IMR-90 (cell line): ENCODE measurements at regions not wholly inside any gene's neighbourhood (a gene's known extent, or its start where the extent isn't known, plus 50 kb on each side); places are given as distances from the start of the nearest gene placed in this dataset.

Experiments
- ATAC-seq: fragments of 200-7000 bp; cut with Tn5 transposase; 2 replicates; pipeline ENCODE4 v1.9.1; 2020; ENCODE audit warnings: low read depth, mild to moderate bottlenecking, moderate library complexity
- BruUV-seq: library from RNA; stranded (reverse); fragments of 400-500 nt; replicated peaks from 2 replicates; lab custom pipeline; 2021; lab: Mats Ljungman, UMichigan
- CTCF ChIA-PET: fragments of 300-600 bp; formaldehyde crosslinking; extraction: SDS; loops from one replicate; lab custom pipeline; 2021; ENCODE audit warnings: antibody characterized with exemption; lab: Yijun Ruan, JAX
- POLR2A ChIA-PET: fragments of 300-600 bp; sonication (Branson Sonifier 250); formaldehyde crosslinking; loops from one replicate; lab custom pipeline; 2022; ENCODE audit warnings: antibody characterized with exemption; ENCODE audit not compliant: unreplicated experiment; lab: Charles Lee
- DNase-seq: peaks from one replicate; pipeline ENCODE4 v3.0.0; 2013
- H2AFZ ChIP-seq: replicated peaks from 2 replicates; pipeline ENCODE3; 2013; ENCODE audit warnings: low read length, mild to moderate bottlenecking; ENCODE audit not compliant: poor library complexity
- H2AK5ac ChIP-seq: 2 replicates; pipeline ENCODE4 v1.6.1; 2013; ENCODE audit warnings: low read depth, low read length, inconsistent platforms
- H2AK9ac ChIP-seq: replicated peaks from 2 replicates; pipeline ENCODE3; 2013; ENCODE audit warnings: mild to moderate bottlenecking, low read depth, low read length, moderate library complexity; ENCODE audit not compliant: poor library complexity
- H2BK120ac ChIP-seq: 2 replicates; pipeline ENCODE4 v1.6.1; 2013; ENCODE audit warnings: low read depth, low read length, inconsistent platforms
- H2BK15ac ChIP-seq: 3 replicates; pipeline ENCODE4 v1.6.1; 2013; ENCODE audit warnings: low read depth, low read length, inconsistent platforms
- H2BK20ac ChIP-seq: 2 replicates; pipeline ENCODE4 v1.6.1; 2013; ENCODE audit warnings: low read depth, mild to moderate bottlenecking, inconsistent platforms, low read length, moderate library complexity
- H2BK5ac ChIP-seq: 2 replicates; pipeline ENCODE4 v1.6.1; 2013; ENCODE audit warnings: mild to moderate bottlenecking, low read depth, low read length, inconsistent platforms; ENCODE audit not compliant: poor library complexity, severe bottlenecking
- H3K14ac ChIP-seq: replicated peaks from 2 replicates; pipeline ENCODE4 v1.6.1; 2013; ENCODE audit warnings: low read depth, low read length, inconsistent platforms
- H3K18ac ChIP-seq: 2 replicates; pipeline ENCODE4 v1.6.1; 2013; ENCODE audit warnings: low read depth, low read length, control low read depth
- H3K23ac ChIP-seq: 2 replicates; pipeline ENCODE4 v1.6.1; 2013; ENCODE audit warnings: low read depth, low read length, inconsistent platforms
- H3K27ac ChIP-seq: 2 replicates; pipeline ENCODE4 v1.5.1; 2013; ENCODE audit warnings: mild to moderate bottlenecking, control low read depth, low read length; ENCODE audit not compliant: insufficient read depth
- H3K27me3 ChIP-seq: 2 replicates; pipeline ENCODE4 v1.6.1; 2013; ENCODE audit warnings: low read length; ENCODE audit not compliant: control insufficient read depth, insufficient read depth
- H3K36me3 ChIP-seq: 2 replicates; pipeline ENCODE4 v1.6.1; 2013; ENCODE audit warnings: low read length, mixed read lengths; ENCODE audit not compliant: control insufficient read depth, insufficient read depth
- H3K4ac ChIP-seq: 2 replicates; pipeline ENCODE4 v1.6.1; 2013; ENCODE audit warnings: low read depth, low read length, inconsistent platforms
- H3K4me1 ChIP-seq: 2 replicates; pipeline ENCODE4 v1.6.1; 2013; ENCODE audit warnings: low read length, mixed read lengths; ENCODE audit not compliant: control insufficient read depth, insufficient read depth
- H3K4me2 ChIP-seq: 2 replicates; pipeline ENCODE4 v1.6.1; 2013; ENCODE audit warnings: low read depth, mild to moderate bottlenecking, control low read depth, low read length, moderate library complexity
- H3K4me3 ChIP-seq: 2 replicates; pipeline ENCODE4 v1.5.1; 2013; ENCODE audit warnings: low read depth, mild to moderate bottlenecking, control low read depth, low read length, moderate library complexity; ENCODE audit not compliant: insufficient read depth
- H3K56ac ChIP-seq: 2 replicates; pipeline ENCODE4 v1.6.1; 2013; ENCODE audit warnings: low read length, inconsistent platforms; ENCODE audit not compliant: insufficient read depth; ENCODE audit errors: extremely low read depth
- H3K79me1 ChIP-seq, 2 experiments: 2 replicates each; pipeline ENCODE4 v1.6.1; 2013; ENCODE audit warnings: low read length in 2 of 2, inconsistent platforms in 1 of 2, low read depth in 1 of 2
- H3K9ac ChIP-seq: 2 replicates; pipeline ENCODE4 v1.6.1; 2013; ENCODE audit warnings: low read depth, low read length, control low read depth
- H3K9me1 ChIP-seq: 2 replicates; pipeline ENCODE4 v1.6.1; 2013; ENCODE audit warnings: low read length, inconsistent platforms; ENCODE audit not compliant: insufficient read depth
- H3K9me3 ChIP-seq: 2 replicates; pipeline ENCODE4 v1.6.1; 2013; ENCODE audit warnings: low read length; ENCODE audit not compliant: control insufficient read depth, insufficient read depth
- H4K20me1 ChIP-seq: 2 replicates; pipeline ENCODE4 v1.6.1; 2013; ENCODE audit warnings: low read length, inconsistent platforms; ENCODE audit not compliant: insufficient read depth
- H4K5ac ChIP-seq: 2 replicates; pipeline ENCODE4 v1.6.1; 2013; ENCODE audit warnings: mild to moderate bottlenecking, low read depth, low read length, control low read depth
- H4K8ac ChIP-seq, 2 experiments: 2 replicates each; pipeline ENCODE4 v1.6.1; 2013; ENCODE audit warnings: low read depth in 2 of 2, low read length in 2 of 2, control low read depth in 1 of 2, inconsistent platforms in 1 of 2
- H4K91ac ChIP-seq: 2 replicates; pipeline ENCODE4 v1.6.1; 2013; ENCODE audit warnings: low read depth, low read length, inconsistent platforms; ENCODE audit not compliant: insufficient read depth
- ELK1 ChIP-seq: fragments of 150-350 bp; IDR thresholded peaks from 2 replicates; pipeline ENCODE4 v1.6.1; 2016; ENCODE audit warnings: low read depth, mild to moderate bottlenecking, low read length, moderate library complexity, borderline replicate concordance
- RCOR1 ChIP-seq: IDR thresholded peaks from 2 replicates; pipeline ENCODE4 v1.6.1; 2012; ENCODE audit warnings: mild to moderate bottlenecking, low read length, improper control_type of control experiment; ENCODE audit not compliant: insufficient replicate concordance
- RFX5 ChIP-seq: IDR thresholded peaks from 2 replicates; pipeline ENCODE4 v1.8.0; 2012; ENCODE audit warnings: low read depth, mild to moderate bottlenecking, low read length, moderate library complexity
- WGBS, 2 experiments: methylation state at CpG; one replicate each; pipeline versions ENCODE4 v1.1.5 to v1.1.7; 2013; ENCODE audit warnings: missing lambda C conversion rate in 2 of 2; ENCODE audit not compliant: insufficient read length in 1 of 2; ENCODE audit errors: extremely low coverage in 2 of 2; 5-methylcytosine and 5-hydroxymethylcytosine counted together
- dilution Hi-C: fragments of 300-500 bp; cut with HindIII; formaldehyde crosslinking; loops from one replicate; pipeline ENCODE4 v1.14.3; 2018; ENCODE audit warnings: low sequenced_read_pairs; ENCODE audit not compliant: unreplicated experiment
- in situ Hi-C: fragments of 300-500 bp; cut with MboI; formaldehyde crosslinking; loops from 3 replicates; pipeline ENCODE4 v1.14.3; 2019; ENCODE audit warnings: low sequenced_read_pairs, inconsistent platforms, mixed read lengths
- intact Hi-C: fragments of 100-400 bp; cut with micrococcal nuclease; formaldehyde crosslinking; loops from 2 replicates; pipeline ENCODE4 v1.10.0; 2022

GRCh38 chr1:78799926-78800325, 150.3 kb downstream of the IFI44 start:
- H2AK9ac ChIP-seq, result no peak overlapping the region
- BruUV-seq, result no TSS peak

More at GRCh38 chr1:78799926-78800325, 150.3 kb downstream of the IFI44 start:
- no peak overlapping the region for H3K14ac ChIP-seq
- DNase-seq (no peak), ATAC-seq (no peak)
- H3K4ac ChIP-seq, result no peak overlapping the region
- H3K9me1 ChIP-seq, result no peaks in the 10 kb centered on the region
- in situ Hi-C loops, result loop anchor here (25.0 kb wide), 1 partner anchor 1387 kb away; no protein-coding TSS in a partner anchor
- intact Hi-C loops, result no loop called here
- H3K9me3 ChIP-seq, result no peaks in the 10 kb centered on the region
- no peak overlapping the region for H3K4me3 ChIP-seq
- H2BK120ac ChIP-seq, result no peak overlapping the region
- H2AFZ ChIP-seq, result no peak overlapping the region
- no peak overlapping the region for H4K91ac ChIP-seq
- no peaks in the 10 kb centered on the region for H3K36me3 ChIP-seq
- H3K79me1 ChIP-seq, result no peaks in the 10 kb centered on the region
- CTCF ChIA-PET, result no interaction called here
- H3K23ac ChIP-seq, result no peak overlapping the region
- H2AK5ac ChIP-seq, result no peak overlapping the region
- no peak overlapping the region for H3K4me2 ChIP-seq
- no CpG with 5 or more reads among the region's 1 CpG for WGBS, 2 experiments
- dilution Hi-C loops, result no loop called here
- no peaks in the 10 kb centered on the region for H3K4me1 ChIP-seq
- no peak overlapping the region for H2BK15ac ChIP-seq
- H3K56ac ChIP-seq, result no peak overlapping the region
- H4K5ac ChIP-seq, result no peak overlapping the region
- H3K18ac ChIP-seq, result no peak overlapping the region
- no peak overlapping the region for H2BK20ac ChIP-seq
- TF ChIP-seq ELK1, result no peak
- no peak for TF ChIP-seq RFX5
- no peak for TF ChIP-seq RCOR1
- H3K27ac ChIP-seq, result no peak overlapping the region
- no peak overlapping the region for H4K8ac ChIP-seq
- H4K20me1 ChIP-seq, result no peaks in the 10 kb centered on the region
- no peak overlapping the region for H3K9ac ChIP-seq
- H2BK5ac ChIP-seq, result no peak overlapping the region
- POLR2A ChIA-PET, result no interaction called here
- H3K27me3 ChIP-seq, result no peaks in the 10 kb centered on the region
